ENCODE measurements at regions not wholly inside any gene's neighbourhood (a gene's known extent, or its start where the extent isn't known, plus 50 kb on each side); places are given as distances from the start of the nearest gene placed in this dataset.

DNA sequence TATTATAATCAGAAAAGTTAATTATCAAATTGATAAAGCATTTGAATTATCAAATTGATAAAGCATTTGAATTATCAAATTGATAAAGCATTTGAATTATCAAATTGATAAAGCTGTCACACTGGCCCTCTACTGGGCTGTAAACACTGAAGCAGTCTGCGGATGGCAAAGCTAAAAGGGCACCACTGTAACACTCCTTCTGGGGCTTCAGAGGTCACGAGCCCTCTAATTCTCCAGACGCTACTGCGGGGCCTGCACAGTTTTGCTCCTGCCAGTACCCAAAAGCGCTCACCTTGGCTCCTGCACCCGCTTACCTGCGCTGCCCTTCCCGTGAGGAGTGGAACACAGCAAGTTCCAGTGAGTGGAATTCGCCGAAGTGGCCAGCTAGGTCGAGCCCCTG lies 409.0 kb upstream of the KCNMB2 start:
- TF ChIP-seq GATA2 (IDR thresholded peaks at IDR 0.05; ENCODE audit: insufficient read depth, insufficient read length, low read depth, low read length) (no peak), CTCF (IDR thresholded peaks at IDR 0.05; ENCODE audit: extremely low read depth in 1 of 2, insufficient read depth in 1 of 2, low read depth in 1 of 2, low read length in 2 of 2) (no peak), POLR2AphosphoS5 (IDR thresholded peaks at IDR 0.05; ENCODE audit: insufficient read depth, low read depth, low read length) (no peak), JUN (IDR thresholded peaks at IDR 0.05; ENCODE audit: borderline replicate concordance, insufficient read depth, insufficient read length, low read depth) (no peak), EZH2 (IDR thresholded peaks at IDR 0.05; ENCODE audit: borderline replicate concordance, low read depth, low read length, severe bottlenecking) (no peak), MAX (IDR thresholded peaks at IDR 0.05; ENCODE audit: insufficient read depth, insufficient read length) (no peak), POLR2A (IDR thresholded peaks at IDR 0.05; ENCODE audit: low read depth, low read length) (no peak), FOS (IDR thresholded peaks at IDR 0.05; ENCODE audit: borderline replicate concordance, insufficient read depth, low read length) (no peak)
